A673 (cell line): ENCODE measurements at regions not wholly inside any gene's neighbourhood (a gene's known extent, or its start where the extent isn't known, plus 50 kb on each side); places are given as distances from the start of the nearest gene placed in this dataset.

Source experiments
- BruUV-seq: library from RNA; stranded (reverse); fragments of 400-500 nt; replicated peaks from 2 replicates; lab custom pipeline; 2021; lab: Mats Ljungman, UMichigan
- CTCF ChIA-PET: fragments of 300-600 bp; sonication (Branson Sonifier 250); formaldehyde crosslinking; loops from one replicate; lab custom pipeline; 2022; ENCODE audit warnings: antibody characterized with exemption; lab: Charles Lee
- POLR2A ChIA-PET: fragments of 300-600 bp; sonication (Branson Sonifier 250); formaldehyde crosslinking; loops from one replicate; lab custom pipeline; 2022; ENCODE audit warnings: antibody characterized with exemption; ENCODE audit not compliant: low non-redundant PET; lab: Charles Lee
- DNase-seq: peaks from one replicate; pipeline ENCODE4 v3.0.0-alpha.2; 2015; ENCODE audit warnings: low spot score
- H3K27ac ChIP-seq: fragments of 200-600 bp; sonication (generic); 2 replicates; pipeline ENCODE4 v1.5.1; 2016; ENCODE audit warnings: mixed run types, low read depth, mild to moderate bottlenecking, mixed read lengths, antibody characterized with exemption, low read length; ENCODE audit not compliant: poor library complexity, severe bottlenecking
- H3K27me3 ChIP-seq: fragments of 200-600 bp; sonication (generic); replicated peaks from 2 replicates; pipeline ENCODE4 v1.6.1; 2017; ENCODE audit warnings: mixed run types, low read depth, mild to moderate bottlenecking, mixed read lengths, antibody characterized with exemption, low read length; ENCODE audit not compliant: insufficient read depth, poor library complexity
- H3K36me3 ChIP-seq: fragments of 200-600 bp; sonication (generic); 2 replicates; pipeline ENCODE4 v1.6.1; 2016; ENCODE audit warnings: mixed run types, mild to moderate bottlenecking, mixed read lengths, antibody characterized with exemption, low read length; ENCODE audit not compliant: insufficient read depth, poor library complexity, severe bottlenecking
- H3K4me1 ChIP-seq: fragments of 200-600 bp; sonication (generic); 2 replicates; pipeline ENCODE4 v1.6.1; 2017; ENCODE audit warnings: mixed run types, mild to moderate bottlenecking, mixed read lengths, antibody characterized with exemption, low read length; ENCODE audit not compliant: insufficient read depth, poor library complexity, severe bottlenecking
- H3K4me3 ChIP-seq: fragments of 200-600 bp; sonication (generic); 2 replicates; pipeline ENCODE4 v1.5.1; 2016; ENCODE audit warnings: low read depth, mixed run types, mild to moderate bottlenecking, mixed read lengths, low read length; ENCODE audit not compliant: poor library complexity, severe bottlenecking
- H3K9me3 ChIP-seq: fragments of 200-600 bp; sonication (generic); 2 replicates; pipeline ENCODE4 v1.6.1; 2016; ENCODE audit warnings: mixed run types, low read depth, mild to moderate bottlenecking, mixed read lengths, antibody characterized with exemption, low read length; ENCODE audit not compliant: poor library complexity, severe bottlenecking
- EZH2 ChIP-seq: fragments of 200-600 bp; sonication (generic); IDR thresholded peaks from 2 replicates; pipeline ENCODE4 v1.6.1; 2017; ENCODE audit warnings: borderline replicate concordance, low read depth, mild to moderate bottlenecking, mixed read lengths, antibody characterized with exemption, low read length; ENCODE audit not compliant: poor library complexity, severe bottlenecking
- intact Hi-C: fragments of 100-400 bp; cut with micrococcal nuclease; formaldehyde crosslinking; loops from one replicate; pipeline ENCODE4 v1.10.0; 2022; ENCODE audit not compliant: unreplicated experiment
- TF ChIP-seq, protein P1 (sequence below): fragments of 300-800, 200-600 bp; sonication (generic); conservative IDR thresholded peaks from 2 replicates; pipeline ENCODE4 v1.5.1; 2017; ENCODE audit warnings: low read depth, mild to moderate bottlenecking, antibody characterized with exemption, low read length, moderate library complexity, mixed read lengths

DNA sequence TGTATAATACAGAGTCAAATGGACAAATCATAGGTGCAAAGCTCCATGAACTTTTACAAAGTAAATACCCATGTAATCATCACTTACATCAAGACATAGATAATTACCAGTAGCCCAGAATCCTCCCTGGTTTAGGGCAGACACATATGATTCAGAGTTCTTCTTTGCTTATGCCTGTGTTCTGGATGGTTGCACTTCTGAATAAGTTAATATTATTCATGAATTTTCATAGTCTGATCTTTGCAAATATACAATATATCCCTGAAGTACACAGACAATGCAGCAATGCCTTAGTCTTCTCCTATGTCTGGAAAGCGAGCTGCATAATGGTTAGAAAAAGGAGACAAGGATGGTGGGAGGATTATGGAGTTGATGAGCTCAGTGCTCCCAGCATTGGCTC lies 122.4 kb upstream of the PLXNA2 start:
- Histone ChIP-seq H3K36me3 (no peaks in the 10 kb centered on the region), H3K4me3 (no peak overlapping the region), H3K4me1 (no peaks in the 10 kb centered on the region), H3K27ac (no peak overlapping the region), H3K27me3 (peaks cover 35% of the 10 kb centered on the region), H3K9me3 (no peaks in the 10 kb centered on the region)
- no peak for DNase-seq
- CTCF ChIA-PET, result no interaction called here
- POLR2A ChIA-PET, result no interaction called here
- intact Hi-C loops, result no loop called here
- no TSS peak for BruUV-seq
- TF ChIP-seq, protein P1, sequence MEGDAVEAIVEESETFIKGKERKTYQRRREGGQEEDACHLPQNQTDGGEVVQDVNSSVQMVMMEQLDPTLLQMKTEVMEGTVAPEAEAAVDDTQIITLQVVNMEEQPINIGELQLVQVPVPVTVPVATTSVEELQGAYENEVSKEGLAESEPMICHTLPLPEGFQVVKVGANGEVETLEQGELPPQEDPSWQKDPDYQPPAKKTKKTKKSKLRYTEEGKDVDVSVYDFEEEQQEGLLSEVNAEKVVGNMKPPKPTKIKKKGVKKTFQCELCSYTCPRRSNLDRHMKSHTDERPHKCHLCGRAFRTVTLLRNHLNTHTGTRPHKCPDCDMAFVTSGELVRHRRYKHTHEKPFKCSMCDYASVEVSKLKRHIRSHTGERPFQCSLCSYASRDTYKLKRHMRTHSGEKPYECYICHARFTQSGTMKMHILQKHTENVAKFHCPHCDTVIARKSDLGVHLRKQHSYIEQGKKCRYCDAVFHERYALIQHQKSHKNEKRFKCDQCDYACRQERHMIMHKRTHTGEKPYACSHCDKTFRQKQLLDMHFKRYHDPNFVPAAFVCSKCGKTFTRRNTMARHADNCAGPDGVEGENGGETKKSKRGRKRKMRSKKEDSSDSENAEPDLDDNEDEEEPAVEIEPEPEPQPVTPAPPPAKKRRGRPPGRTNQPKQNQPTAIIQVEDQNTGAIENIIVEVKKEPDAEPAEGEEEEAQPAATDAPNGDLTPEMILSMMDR, result no peak
- no peak for TF ChIP-seq EZH2

DNA sequence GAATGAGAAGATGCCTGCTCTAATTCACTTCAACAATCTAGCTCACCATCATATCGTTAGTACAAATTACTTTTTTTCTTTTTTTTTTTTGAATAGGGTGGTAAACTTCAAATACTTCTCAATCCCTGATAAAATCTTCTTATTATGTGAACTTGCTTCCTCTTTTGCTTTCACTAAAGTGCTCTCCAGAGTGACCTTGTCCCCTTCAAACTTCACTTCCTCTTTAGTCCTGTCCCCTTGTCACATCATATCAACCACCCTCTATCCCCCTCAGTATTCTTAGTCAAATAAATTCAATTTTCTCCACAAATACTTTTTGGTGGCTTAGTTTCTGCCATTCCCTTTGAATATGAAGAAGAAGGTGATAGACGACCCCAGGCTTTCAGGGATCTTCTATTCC lies 124.9 kb upstream of the PLXNA2 start:
- TF ChIP-seq, protein P1, result no peak
- TF ChIP-seq EZH2, result no peak
- H3K27me3 ChIP-seq, result peaks cover 35% of the 10 kb centered on the region
- DNase-seq, result no peak
- ChIA-PET POLR2A (no interaction called here), CTCF (no interaction called here)
- no TSS peak for BruUV-seq
- no peaks in the 10 kb centered on the region for H3K4me1 ChIP-seq
- intact Hi-C loops, result no loop called here
- H3K27ac ChIP-seq, result no peak overlapping the region
- no peaks in the 10 kb centered on the region for H3K36me3 ChIP-seq
- no peaks in the 10 kb centered on the region for H3K9me3 ChIP-seq
- no peak overlapping the region for H3K4me3 ChIP-seq

DNA sequence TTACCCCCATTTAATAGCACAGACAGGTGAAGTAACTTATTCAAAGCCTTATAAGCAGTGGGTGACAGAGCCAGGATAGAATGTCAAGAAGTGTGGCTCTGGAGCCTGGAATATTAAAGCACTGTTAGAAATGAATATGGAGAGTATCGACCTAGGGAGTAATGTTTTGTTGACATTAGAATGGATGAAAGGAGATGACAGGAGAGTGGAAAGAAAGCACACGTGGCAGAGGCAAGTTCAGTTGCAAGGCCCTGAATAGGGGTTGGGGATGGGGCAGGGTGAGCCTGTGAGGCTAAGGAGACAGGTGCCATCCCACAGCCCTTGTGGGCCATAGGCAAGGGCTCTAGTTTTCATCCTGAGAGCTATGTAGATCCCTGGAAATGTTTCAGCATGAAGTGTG lies 125.5 kb upstream of the PLXNA2 start:
- Histone ChIP-seq H3K4me1 (no peaks in the 10 kb centered on the region), H3K27ac (no peak overlapping the region), H3K4me3 (no peak overlapping the region), H3K36me3 (no peaks in the 10 kb centered on the region), H3K27me3 (peaks cover 35% of the 10 kb centered on the region), H3K9me3 (no peaks in the 10 kb centered on the region)
- ChIA-PET POLR2A (no interaction called here), CTCF (no interaction called here)
- no TSS peak for BruUV-seq
- no peak for DNase-seq
- TF ChIP-seq, protein P1, result no peak
- TF ChIP-seq EZH2, result no peak
- intact Hi-C loops, result no loop called here
